ENCODE measurements at regions not wholly inside any gene's neighbourhood (a gene's known extent, or its start where the extent isn't known, plus 50 kb on each side); places are given as distances from the start of the nearest gene placed in this dataset.

- no peak overlapping the region for H3K4me3 ChIP-seq (replicated peaks; ENCODE audit: low read depth, low read length)
- DNase-seq (ENCODE audit: extremely low read depth, low read depth): no peak
- TF ChIP-seq CTCF (IDR thresholded peaks at IDR 0.05; ENCODE audit: low read depth, low read length, missing control alignments): no peak
Measured at GRCh38 chr10:112047674-112048073, 135.9 kb downstream of the GPAM start.

DNA sequence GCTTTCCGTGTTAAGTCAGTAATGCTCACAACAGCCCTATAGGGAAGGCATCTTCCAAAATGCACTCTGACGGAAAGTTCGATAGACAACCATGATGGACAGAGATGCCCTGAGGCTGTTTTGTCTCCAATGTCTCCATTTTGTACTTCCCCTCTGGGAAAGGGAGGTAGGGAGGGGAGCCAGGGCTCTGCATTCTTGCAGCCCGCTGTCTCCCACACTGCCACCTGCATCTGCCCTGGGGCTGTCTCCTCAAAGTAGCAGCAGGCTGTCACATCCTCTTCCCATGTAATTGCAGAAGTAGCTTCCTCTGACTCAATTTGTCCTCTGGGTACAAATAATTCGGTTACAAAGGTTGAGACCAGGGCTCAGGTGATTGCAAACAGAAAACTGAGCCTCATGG, 131.4 kb downstream of the GPAM start:
- DNase-seq (ENCODE audit: extremely low read depth, low read depth): no peak
- no peak overlapping the region for H3K4me3 ChIP-seq (replicated peaks; ENCODE audit: low read depth, low read length)
- TF ChIP-seq CTCF (IDR thresholded peaks at IDR 0.05; ENCODE audit: low read depth, low read length, missing control alignments): no peak

DNA sequence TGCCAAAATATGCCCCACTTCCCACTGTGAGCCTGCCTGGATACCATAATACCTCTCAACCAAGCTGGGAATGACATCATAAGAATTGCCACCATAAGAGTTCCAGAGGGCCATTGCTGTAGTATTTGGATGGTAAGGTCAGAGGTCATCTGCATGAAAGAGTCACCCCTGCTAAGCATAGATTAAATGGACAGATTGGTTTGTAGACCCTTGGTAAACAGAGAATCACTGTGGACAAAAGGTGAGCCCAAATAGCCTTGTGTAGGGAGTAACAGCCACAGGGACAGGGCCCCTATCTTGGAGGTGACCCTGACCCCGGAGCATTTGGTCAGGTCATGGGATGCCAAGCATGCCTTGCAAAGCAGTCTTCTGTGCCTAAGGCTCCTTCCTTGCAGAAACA, 129.7 kb downstream of the GPAM start:
- H3K4me3 ChIP-seq (replicated peaks; ENCODE audit: low read depth, low read length): no peak overlapping the region
- DNase-seq (ENCODE audit: extremely low read depth, low read depth): no peak
- TF ChIP-seq CTCF (IDR thresholded peaks at IDR 0.05; ENCODE audit: low read depth, low read length, missing control alignments): no peak

DNA sequence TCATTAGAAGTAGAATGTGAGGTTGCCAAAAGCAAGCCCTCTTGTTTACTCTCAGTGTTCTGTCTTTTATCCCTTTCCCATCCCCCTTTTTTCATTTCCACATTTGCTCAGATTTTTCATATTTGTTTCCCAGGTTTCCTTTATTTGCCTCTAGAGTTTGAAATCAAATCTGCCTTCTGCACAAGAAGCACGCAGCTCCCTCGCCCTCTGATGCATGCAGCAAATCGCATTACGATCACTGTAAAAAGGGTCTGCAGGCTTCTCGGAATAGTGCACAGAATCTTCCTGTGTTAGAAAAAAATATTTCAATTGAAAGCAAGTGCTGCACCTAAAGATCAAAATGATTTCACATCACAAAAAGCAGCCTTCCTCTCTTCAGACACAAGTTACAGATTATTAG, 129.0 kb downstream of the GPAM start:
- no peak overlapping the region for H3K4me3 ChIP-seq (replicated peaks; ENCODE audit: low read depth, low read length)
- no peak for DNase-seq (ENCODE audit: extremely low read depth, low read depth)
- TF ChIP-seq CTCF (IDR thresholded peaks at IDR 0.05; ENCODE audit: low read depth, low read length, missing control alignments): no peak

DNA sequence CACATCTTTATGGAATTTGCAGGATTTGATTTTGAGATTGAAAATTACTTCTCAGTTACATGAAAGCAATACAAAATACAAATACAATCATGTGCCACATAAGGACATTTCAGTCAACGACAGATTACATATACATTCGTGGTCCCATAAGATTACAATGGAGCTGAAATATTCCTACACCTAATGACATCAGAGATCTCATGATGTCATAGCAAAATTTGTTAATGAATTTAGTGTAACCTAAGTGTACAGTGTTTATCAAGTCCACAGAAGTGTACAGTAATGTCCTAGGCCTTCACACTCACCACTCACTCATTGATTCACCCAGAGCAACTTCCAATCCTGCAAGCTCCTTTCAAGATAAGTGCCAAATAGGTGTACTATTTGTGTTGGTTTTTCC, 126.5 kb downstream of the GPAM start:
- no peak for DNase-seq (ENCODE audit: extremely low read depth, low read depth)
- TF ChIP-seq CTCF (IDR thresholded peaks at IDR 0.05; ENCODE audit: low read depth, low read length, missing control alignments): no peak
- no peak overlapping the region for H3K4me3 ChIP-seq (replicated peaks; ENCODE audit: low read depth, low read length)

DNA sequence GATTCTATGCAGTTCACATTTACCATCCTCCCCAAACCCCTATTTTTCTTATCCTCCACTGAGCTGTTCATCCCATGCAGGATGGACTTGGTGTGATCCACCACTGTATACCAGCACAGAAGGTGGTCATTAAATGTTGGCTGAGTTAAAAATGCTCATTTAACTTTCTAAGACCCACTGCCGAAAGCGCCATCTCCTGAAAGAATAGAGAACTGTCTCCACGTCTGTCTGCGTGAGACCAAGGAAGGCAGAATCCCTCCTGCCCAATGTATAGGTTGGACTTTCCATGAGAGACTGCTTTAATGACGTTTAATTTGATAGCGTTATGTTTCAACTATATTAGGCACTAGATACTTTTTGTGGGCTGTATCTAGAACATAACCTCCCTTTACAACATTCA, 124.3 kb downstream of the GPAM start:
- no peak overlapping the region for H3K4me3 ChIP-seq (replicated peaks; ENCODE audit: low read depth, low read length)
- TF ChIP-seq CTCF (IDR thresholded peaks at IDR 0.05; ENCODE audit: low read depth, low read length, missing control alignments): no peak
- DNase-seq (ENCODE audit: extremely low read depth, low read depth): no peak

DNA sequence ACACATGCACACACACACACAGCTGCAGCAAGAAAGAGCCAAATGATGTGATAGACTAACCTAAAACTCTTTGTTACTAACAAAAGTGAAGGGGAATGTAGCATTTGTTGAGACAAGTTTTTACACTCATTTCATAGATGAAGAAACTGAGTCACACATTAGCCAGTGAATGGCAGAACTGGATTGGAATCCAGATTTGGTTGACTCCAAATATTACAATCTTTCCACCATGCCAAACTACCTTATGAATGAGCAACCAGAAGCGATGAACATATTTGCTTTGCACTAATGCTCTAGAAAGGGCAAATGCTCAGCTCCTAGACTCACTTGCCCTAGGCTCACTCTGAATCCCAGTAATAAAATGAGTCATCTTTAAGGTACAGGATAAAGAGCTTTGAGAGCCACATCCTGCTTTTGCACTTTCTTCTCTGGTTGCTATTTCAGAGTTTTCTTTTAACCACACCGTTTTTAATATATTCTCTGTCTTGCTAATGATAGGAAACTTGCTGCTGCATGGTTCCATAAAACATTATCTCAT, 111.9 kb downstream of the GPAM start:
- H3K4me3 ChIP-seq (replicated peaks; ENCODE audit: low read depth, low read length): no peak overlapping the region
- no peak for TF ChIP-seq CTCF (IDR thresholded peaks at IDR 0.05; ENCODE audit: low read depth, low read length, missing control alignments)
- no peak for DNase-seq (ENCODE audit: extremely low read depth, low read depth)
